ENCODE measurements at regions not wholly inside any gene's neighbourhood (a gene's known extent, or its start where the extent isn't known, plus 50 kb on each side); places are given as distances from the start of the nearest gene placed in this dataset.

DNA sequence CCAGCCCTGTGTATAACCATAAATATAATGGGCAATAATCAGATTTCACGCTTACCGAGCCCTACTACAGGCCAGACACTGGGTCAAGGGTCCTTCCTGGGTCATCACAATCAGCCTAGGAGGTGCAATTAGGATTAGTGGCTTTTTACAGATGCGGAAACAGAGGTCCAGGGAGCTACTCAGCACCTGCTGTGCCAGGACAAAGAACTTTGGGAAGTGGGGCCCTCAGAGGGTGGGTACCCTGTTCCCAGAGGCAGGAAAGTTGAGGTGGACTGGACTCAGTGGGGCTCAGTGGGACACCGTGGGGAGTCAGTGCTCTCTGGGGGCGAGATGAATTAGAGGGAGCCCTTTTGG lies 77.2 kb downstream of the CEBPB start:
- H3K27me3 ChIP-seq: no peaks in the 10 kb centered on the region
- intact Hi-C loops (cut with DNase I): no loop called here
- no peak for TF ChIP-seq POLR2A (IDR thresholded peaks at IDR 0.05)
- WGBS, 2 donors: 77 to 84% methylated on average over 3 of the region's 5 CpGs
- peak overlapping the region in 1 of 4 donors; percentile 27 for H3K4me3 ChIP-seq
- DNase-seq: no peak
- peaks cover 17 to 21% (median 18%) of the 10 kb centered on the region in 3 donors for H3K4me1 ChIP-seq
- H3K9me3 ChIP-seq: no peaks in the 10 kb centered on the region
- H3K36me3 ChIP-seq: no peaks in the 10 kb centered on the region
- H3K27ac ChIP-seq: peak overlapping the region; percentile 56 to 85 (median 66)

DNA sequence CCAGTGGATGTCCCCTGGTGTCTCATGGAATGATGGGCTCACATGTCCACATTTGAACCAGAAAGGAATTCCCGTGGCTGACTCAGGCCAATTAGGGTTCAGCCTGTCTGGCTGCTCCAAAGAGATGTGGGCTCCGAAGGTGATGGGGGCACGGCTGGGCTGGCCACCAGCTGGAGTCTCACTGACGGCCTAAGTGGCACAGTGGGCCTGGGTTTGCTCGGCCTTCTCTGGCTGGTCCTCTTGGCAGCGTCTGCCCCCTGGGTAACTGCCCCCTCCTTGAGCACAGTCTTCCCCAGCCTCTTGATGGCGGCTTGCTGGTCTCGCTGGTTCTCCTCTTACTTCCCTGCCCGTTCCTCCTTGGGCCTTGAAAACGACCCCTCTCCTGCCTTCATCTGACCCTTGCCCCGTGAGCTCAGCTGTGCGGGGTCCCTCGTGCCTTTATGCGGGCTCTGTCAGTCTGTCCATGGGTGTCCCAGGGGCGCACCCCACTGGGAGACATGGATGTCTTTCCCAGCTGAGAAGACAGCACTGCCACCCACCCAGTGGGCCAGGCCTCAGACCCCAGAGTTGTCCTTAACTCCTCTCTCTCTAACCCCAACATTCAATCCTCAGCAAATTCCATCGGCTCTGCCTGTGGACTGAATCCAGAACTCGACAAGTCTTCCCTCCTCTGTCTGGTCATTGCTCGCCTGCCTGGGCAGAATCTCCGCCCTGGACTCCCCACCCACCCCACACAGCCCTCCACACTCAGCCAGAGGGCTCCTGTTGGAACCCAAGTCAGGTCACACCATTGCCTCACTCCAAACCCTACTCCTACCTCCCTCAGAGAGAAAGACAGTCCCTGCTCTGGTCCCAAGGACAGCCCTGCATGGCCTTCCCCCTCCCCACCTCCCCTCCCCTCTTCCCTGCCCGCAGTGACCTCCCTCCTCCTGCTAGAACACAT lies 78.7 kb downstream of the CEBPB start:
- WGBS, 2 donors: 79 to 89% methylated on average over 16 to 19 of the region's 20 CpGs
- TF ChIP-seq, protein P1, sequence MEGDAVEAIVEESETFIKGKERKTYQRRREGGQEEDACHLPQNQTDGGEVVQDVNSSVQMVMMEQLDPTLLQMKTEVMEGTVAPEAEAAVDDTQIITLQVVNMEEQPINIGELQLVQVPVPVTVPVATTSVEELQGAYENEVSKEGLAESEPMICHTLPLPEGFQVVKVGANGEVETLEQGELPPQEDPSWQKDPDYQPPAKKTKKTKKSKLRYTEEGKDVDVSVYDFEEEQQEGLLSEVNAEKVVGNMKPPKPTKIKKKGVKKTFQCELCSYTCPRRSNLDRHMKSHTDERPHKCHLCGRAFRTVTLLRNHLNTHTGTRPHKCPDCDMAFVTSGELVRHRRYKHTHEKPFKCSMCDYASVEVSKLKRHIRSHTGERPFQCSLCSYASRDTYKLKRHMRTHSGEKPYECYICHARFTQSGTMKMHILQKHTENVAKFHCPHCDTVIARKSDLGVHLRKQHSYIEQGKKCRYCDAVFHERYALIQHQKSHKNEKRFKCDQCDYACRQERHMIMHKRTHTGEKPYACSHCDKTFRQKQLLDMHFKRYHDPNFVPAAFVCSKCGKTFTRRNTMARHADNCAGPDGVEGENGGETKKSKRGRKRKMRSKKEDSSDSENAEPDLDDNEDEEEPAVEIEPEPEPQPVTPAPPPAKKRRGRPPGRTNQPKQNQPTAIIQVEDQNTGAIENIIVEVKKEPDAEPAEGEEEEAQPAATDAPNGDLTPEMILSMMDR (IDR thresholded peaks at IDR 0.05): no peak
- TF ChIP-seq POLR2A (IDR thresholded peaks at IDR 0.05): no peak
- Histone ChIP-seq H3K4me1 (peaks cover 17 to 32% (median 18%) of the 10 kb centered on the region in 3 donors), H3K9me3 (no peaks in the 10 kb centered on the region), H3K27me3 (no peaks in the 10 kb centered on the region), H3K4me3 (no peak overlapping the region), H3K36me3 (no peaks in the 10 kb centered on the region), H3K27ac (no peak overlapping the region)
- intact Hi-C loops (cut with DNase I): no loop called here
- DNase-seq: no peak

GRCh38 chr20:50270034-50270395 lies 79.4 kb downstream of the CEBPB start:
- Histone ChIP-seq H3K36me3 (no peaks in the 10 kb centered on the region), H3K27ac (no peak overlapping the region), H3K9me3 (no peaks in the 10 kb centered on the region), H3K4me3 (no peak overlapping the region), H3K27me3 (no peaks in the 10 kb centered on the region), H3K4me1 (peaks cover 17 to 32% (median 18%) of the 10 kb centered on the region in 3 donors)
- whole genome bisulfite sequencing, 2 donors: 40 to 70% methylated on average over 1 to 2 of the region's 8 CpGs
- no peak for TF ChIP-seq POLR2A (IDR thresholded peaks at IDR 0.05)
- TF ChIP-seq, protein P1 (IDR thresholded peaks at IDR 0.05): no peak
- intact Hi-C loops (cut with DNase I): no loop called here
- DNase-seq: no peak

DNA sequence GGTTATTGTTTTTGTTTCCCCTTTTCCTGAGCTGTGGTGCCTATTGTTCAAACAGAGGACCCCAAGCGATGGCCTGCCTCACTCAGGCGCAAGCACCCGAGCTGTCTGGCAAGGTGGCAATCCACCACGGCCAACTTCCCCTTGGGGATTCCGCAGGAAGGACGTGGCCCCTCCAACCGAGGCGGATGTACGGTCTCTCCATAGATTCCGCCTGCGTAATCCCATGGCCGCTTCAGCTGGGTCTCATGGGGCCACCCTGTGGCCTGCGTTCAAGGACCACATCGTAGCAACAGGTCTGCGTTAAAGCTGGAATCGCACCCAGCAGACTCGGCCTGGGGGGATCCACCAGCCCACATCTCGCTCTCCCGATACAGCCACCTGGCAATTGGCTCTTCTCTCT lies 79.9 kb downstream of the CEBPB start:
- Histone ChIP-seq H3K4me1 (peaks cover 17 to 33% (median 18%) of the 10 kb centered on the region in 3 donors), H3K4me3 (no peak overlapping the region), H3K36me3 (no peaks in the 10 kb centered on the region), H3K27me3 (no peaks in the 10 kb centered on the region), H3K27ac (peak overlapping the region in 2 of 4 donors; percentile 19 to 70), H3K9me3 (no peaks in the 10 kb centered on the region)
- DNase-seq: no peak
- intact Hi-C loops (cut with DNase I): no loop called here
- 67 to 82% methylated on average over 8 to 19 of the region's 19 CpGs for WGBS, 2 donors
- TF ChIP-seq POLR2A (IDR thresholded peaks at IDR 0.05): peak in 1 of 4 donors; percentile 29
- TF ChIP-seq, protein P1 (IDR thresholded peaks at IDR 0.05): no peak

DNA sequence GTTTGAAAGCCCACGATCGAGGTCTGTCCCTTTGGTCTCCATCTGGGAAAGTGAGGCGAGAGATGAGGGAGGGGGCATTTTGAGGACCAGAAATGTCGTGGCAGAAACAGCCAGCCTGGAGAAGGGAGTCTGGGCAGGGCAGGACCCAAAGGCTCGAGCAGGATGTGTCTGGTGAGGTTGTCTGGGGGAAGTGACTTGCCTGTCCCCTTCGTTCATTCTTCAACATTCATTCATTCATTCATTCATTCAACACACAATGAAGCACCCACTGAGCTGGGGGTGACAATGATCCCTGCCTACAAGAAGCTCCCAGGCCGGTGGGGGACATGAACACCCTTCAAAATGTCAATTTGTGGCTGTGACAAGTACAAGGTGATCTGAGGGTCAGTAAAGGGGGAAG lies 80.5 kb downstream of the CEBPB start:
- H3K27me3 ChIP-seq: no peaks in the 10 kb centered on the region
- TF ChIP-seq, protein P1 (IDR thresholded peaks at IDR 0.05): no peak
- no peaks in the 10 kb centered on the region for H3K36me3 ChIP-seq
- H3K4me1 ChIP-seq: peaks cover 17 to 36% (median 18%) of the 10 kb centered on the region in 3 donors
- no peaks in the 10 kb centered on the region for H3K9me3 ChIP-seq
- intact Hi-C loops (cut with DNase I): no loop called here
- WGBS, 2 donors: 55 to 77% methylated on average over 4 to 7 of the region's 7 CpGs
- DNase-seq: no peak
- H3K27ac ChIP-seq: peak overlapping the region in 3 of 4 donors; percentile 19 to 70 (median 33)
- no peak overlapping the region for H3K4me3 ChIP-seq
